GM21390 (cell line): ENCODE measurements at regions not wholly inside any gene's neighbourhood (a gene's known extent, or its start where the extent isn't known, plus 50 kb on each side); places are given as distances from the start of the nearest gene placed in this dataset.
"Not testable (repeated sequence)": the region's sequence is repeated elsewhere in the genome, so short reads cannot be mapped to it uniquely, and the experiment has no call there.

ENCODE experiments used
- ATAC-seq: cut with Tn5 transposase; IDR thresholded peaks from one replicate; pipeline ENCODE4 v1.9.1; 2021; ENCODE audit not compliant: unreplicated experiment

DNA sequence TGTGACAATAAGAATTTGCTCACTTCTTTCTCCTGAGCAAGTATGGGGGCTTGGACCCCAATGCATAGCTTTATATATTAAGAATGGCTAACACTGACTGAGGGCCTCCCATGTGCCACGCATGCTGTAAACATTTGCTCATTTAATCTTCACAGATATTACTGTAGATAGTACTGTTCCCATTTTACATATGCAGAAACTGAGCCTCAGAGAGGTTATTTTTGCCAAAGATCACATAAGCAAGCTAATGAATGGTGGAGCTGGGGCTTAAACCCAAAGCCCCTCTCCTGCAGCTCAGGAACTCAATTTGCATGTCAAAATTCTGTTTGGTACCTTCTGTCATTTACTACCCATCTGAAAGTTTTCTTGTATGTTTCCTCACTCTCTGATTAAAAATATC is 163.5 kb upstream of the NFIA start:
- ATAC-seq = no peak

DNA sequence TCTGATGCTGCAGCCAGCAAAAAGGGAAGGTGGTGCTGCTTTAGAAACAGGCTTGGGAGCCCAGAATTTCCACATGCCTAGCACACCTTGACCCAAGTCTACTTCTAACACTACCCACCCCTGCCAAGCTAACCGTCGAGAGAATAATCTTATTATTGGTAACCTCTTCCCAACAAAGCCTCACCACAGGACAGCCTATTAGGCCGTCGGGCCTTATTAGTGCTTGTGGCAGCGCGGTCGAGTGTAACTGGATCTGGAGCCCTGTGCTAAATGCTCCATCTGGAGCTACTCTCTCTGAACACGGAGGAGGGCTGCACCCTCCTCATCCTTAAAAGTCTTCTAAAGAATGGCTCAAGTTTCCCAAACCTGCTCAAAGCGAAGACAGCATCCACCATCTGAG is 165.5 kb upstream of the NFIA start:
- ATAC-seq = no peak

DNA sequence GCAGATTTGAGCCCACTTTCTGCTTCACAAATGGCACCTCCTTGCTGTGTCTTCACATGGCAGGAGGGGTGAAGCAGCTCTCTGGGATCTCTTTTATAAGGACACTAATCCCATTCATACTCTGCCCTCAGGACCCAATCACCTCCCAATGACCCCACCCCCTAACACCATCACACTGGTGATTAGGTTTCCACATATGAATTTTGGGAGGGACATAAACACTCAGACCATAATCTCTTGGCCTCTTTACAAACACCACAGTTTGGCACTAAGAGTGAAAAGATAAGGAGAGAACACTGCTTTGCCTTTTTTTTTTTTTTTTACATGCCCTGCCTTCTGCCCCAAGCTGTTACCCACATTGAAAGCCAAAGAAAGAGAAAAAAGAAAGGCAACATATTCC is 166.2 kb upstream of the NFIA start:
- ATAC-seq = no peak

DNA sequence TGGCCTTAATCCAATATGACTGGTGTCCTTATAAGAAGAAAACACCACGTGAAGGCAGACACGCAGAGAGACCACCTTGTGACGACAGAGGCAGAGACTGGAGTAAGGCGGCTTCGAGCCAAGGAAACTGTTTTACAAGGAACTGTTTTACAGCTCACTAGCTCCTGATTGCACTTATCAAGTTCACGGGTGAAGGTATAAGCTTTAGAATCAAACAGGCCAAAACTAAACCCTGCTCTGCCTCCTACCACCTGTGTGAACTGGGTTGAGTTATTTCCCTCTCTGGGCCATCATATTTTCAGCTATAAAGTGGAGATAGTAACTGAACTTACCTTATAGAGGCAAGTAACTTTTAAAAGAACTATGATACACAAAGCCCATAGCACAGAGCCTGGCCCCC is 166.9 kb upstream of the NFIA start:
- no peak for ATAC-seq

DNA sequence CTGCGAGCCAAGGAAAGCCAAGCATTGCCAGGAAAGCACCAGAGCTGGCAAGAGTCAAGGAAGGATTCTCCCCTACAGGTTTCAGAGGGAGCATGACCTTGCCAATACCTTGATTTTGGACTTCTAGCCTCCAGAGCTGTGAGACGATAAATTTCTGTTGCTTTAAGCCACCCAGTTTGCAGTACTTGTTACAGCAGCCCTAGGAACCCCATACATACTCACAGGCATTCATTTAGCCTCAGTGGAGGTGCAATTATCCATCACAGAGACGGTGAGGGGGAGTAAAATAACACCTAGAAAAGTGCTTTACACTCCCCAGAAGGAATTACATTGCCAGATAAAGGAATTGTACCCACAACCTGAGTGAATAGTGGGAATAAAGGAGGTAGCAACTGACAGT is 167.4 kb upstream of the NFIA start:
- no peak for ATAC-seq

DNA sequence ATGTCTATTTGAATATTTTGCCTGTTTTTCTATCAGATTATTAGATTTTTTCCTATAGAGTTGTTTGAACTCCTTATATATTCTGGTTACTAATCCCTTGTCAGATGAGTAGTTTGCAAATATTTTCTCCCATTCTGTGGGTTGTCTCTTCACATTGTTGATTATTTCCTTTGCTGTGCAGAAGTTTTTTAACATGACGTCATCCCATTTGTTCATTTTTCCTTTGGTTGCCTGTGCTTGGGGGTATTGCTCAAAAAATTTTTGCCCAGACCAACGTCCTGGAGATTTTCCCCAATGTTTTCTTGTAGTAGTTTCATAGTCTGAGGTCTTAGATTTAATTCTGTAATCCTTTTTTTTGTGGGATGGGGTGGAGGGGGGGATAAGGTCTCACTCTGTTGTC is 168.7 kb upstream of the NFIA start:
- not testable (repeated sequence) for ATAC-seq

DNA sequence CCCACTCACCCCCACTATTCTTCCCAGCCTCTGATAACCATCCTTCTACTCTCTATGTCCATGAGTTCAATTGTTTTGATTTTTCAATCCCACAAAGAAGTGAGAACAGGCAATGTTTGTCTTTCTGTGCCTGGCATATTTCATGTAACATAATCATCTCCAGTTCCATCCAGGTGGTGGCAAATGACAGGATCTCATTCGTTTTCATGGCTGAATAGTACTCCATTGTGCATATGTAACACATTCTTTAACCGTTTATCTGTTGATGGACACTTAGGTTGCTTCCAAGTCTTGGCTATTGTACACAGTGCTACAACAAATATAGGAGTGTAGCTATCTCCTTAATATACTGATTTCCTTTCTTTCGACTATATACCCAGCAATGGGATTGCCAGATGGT is 169.3 kb upstream of the NFIA start:
- no peak for ATAC-seq

DNA sequence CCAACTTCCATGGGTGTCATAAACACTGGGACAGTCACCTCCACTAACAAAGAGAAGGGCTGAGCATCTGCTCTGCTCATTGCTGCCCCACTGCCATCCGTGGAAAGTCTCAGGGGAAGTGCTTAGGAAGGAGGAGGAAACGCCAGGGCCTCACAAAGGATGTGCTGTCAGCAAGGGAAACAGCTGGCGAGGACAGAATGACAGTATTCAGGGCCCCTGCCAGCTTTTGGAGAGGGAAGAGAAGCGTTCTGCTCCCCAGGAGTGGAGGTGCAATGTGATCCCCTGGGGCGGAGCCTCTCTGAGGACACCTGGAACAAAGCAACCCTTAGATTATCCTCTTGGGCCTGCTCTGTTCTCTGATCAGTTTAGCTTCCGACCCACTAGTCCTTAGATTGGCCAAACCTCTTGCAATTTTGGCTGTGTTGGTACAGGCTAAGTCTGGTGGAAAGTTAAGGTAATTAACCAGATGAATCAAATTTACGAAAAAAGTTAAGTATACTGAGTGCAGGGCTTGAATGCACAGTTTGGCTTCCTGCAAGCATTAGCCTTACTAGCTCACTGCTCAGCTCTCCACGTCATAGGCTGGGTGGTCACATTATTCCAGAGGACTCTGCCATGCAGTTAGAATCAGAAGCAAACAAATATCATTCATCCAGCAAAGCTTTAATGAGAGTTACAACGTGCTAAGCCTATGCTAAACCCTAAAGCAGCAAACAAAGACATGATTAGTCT is 170.2 kb upstream of the NFIA start:
- ATAC-seq = no peak

DNA sequence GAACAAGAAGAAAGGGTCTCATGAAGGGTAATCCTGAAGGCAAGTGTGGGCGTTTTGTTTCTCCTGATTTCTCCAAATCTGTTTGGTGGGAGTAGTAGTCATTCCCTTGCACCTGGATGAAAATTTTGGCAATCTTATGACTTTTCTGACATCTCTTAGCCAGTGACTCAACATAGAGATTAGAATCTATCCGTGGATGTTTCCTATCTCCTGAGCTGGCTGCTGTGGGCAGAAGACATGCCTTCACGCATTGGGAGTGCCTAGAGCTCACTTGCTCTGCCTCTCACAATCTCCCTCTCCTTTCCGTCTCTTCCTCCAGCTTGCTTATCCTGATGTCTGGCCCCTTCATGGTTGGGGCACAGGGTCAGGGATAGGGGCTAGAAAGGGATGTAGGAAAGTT is 174.2 kb upstream of the NFIA start:
- no peak for ATAC-seq

DNA sequence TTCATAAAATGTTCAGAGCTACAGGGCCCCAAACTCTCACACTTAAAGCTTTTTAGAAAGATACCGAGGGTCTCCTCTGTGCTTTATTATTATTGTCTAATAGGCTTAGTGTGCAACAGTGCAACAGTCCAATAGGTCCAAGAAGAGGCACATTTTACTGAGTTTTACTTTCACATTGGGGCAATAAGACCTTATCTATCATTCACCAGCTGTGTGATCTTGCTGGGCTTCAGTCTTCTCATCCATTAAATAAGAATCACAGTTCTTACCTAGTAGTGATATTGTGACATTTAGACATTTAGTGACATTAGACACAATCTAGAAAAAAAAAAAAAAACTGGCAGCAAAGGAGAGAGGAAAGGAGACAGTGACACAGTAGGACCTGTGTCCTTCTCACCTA is 175.8 kb upstream of the NFIA start:
- ATAC-seq = no peak

DNA sequence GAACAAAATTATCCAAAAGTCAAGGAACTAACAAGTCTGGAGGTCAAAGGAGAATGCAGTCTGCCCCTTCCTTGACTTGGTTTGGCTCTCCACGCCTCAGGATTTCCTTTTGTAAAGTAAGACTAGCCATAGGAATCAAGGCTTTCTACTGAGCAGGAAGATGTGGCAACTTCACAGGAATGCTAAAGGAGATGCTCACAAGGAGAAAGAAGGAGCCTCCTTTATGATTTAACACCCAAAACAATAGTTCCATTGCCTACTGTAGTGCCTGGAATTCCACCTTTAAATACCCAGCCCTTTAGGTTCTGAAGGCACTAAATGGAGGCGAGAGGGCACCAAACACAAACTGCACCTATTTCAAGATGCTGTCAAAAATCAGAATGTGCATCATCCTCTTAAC is 176.3 kb upstream of the NFIA start:
- ATAC-seq = no peak

DNA sequence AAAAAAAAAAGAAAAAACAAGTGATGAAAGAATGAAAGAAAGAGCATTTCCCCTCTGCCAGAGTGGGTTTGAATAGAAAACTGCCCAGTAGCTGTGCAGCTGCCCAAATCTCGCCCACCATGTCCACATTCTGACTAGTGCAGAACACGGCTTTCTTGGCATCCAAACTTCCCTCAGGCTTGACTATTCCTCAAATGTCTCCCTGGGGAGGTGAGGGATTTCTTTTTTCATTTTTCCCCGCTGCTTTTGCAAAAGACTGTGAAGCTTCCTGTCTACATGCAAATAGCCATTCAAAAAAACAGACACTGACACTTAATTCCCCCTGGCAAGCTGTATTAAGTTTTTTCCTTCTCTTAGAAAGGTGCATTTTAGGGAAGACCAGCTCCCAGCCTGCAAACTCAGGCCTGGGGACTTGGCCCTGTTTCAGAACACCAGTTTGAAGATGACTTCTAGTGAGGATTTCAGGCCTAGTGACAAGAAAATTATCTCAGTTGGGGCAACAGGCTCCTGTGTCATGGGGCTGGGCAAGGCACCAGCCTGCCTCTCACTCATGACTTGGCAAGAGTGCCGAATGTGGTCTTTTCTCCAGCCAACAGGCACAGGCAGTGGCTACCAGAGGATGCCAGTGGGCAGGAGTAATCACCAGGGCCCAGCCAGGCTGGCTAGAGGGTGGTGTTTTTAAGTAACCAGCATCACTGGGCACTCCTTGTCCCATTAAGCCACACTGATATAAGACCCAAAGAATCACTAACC is 178.1 kb upstream of the NFIA start:
- ATAC-seq = no peak

DNA sequence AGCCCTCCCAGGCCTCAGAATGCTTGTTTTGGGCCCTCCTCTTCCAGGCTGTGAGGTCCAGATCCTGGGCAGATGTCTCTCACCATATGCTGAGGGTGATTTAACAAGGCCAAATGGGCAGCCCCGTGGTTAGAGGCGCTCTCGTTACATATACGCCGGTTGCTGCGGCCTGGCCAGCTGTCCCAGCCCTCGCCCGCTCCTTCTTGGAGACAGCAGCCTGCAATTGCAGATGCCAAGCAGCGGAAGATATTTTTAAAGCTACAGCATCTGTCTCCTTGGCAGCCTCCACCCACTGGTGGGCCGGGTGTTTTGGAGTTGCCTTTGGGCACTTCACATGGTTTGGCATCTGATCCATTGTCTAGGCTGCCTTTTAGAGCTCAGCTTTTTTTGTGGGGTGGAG is 178.8 kb upstream of the NFIA start:
- ATAC-seq = no peak

DNA sequence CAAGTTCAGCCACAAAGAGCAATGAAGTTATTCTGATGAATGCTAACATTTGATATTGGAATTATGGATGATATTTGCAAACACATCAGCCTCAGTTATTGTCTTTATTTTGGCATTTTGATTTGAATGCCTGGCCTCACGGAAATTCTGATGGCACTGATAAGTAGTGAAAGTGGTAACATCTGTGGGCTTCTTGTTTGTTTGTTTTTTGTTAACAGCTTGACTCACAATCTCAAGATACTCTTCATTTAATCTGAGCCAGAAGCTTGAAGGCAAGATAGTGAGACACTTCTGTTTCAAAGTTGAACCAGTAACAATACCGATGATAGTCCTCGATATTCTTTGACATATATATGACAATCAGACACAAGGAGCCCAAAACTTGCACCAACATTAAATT is 182.9 kb upstream of the NFIA start:
- no peak for ATAC-seq

DNA sequence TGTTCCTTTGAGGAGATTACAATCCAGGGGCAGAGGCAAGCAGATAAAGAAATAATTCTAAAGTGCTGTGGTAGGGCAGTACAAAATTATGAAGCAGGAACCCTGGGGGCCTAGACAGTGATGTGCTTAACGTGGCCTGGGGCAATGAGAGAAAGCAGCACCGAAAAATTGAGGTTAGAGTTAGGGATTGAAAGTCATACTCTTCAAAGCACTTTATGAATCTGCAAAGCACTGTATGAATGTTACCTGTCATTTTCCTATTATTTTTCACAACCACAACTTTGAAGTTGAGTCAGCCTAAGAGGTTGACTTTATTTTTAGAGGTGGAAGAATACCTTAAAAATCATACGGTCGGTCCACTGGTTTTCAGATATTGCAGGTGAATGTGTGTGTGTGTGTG is 183.4 kb upstream of the NFIA start:
- peak; percentile 87 for ATAC-seq

DNA sequence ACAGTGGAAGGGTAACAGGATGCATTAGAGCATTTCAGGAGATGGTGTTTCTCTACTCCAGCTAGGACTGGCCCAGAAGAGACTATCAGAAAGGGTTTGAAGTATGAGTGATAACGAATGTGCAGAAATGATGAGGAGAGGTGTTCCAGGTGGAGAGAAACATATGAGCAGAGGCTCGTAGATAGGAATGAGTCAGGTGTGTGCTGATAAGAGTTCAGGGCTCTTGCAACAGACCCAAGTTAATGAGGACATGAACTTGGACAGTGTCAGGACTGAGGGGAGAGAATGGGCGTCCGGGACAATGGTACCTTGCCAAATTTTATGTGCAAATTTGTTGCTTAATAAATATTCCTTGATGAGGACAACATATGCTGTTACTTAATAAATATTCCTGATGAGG is 183.9 kb upstream of the NFIA start:
- no peak for ATAC-seq

DNA sequence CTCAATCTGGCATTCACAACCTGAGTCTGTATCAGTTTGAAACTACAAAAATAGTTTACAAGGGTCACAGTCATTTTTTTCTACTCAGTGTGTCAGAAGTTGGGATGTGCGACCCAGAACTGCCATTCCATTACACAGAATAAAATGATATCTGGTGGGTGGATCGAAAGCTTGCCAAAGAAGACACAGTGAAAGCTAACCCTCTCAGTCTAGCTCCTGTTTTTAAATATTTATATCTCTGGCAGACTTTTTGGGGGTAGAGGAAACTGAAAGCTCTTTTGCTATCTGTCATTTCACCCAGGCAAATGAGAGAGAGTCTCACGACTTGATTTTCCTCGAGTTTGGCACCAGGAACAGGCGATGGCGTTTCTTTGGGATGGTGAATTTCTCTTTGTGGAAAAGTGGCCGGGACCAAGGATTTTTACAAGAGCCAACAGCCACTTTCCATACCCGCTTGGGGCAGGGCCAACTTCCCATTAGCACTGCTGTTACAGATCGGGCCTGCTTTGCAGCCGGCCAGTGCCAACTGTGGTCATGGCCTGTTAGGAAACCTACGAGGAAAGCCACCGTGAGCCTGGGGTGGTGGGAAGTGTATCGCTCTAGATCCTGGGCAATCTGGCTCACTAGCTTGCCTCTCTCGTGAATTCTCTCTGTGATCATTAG is 185.5 kb upstream of the NFIA start:
- ATAC-seq = no peak

DNA sequence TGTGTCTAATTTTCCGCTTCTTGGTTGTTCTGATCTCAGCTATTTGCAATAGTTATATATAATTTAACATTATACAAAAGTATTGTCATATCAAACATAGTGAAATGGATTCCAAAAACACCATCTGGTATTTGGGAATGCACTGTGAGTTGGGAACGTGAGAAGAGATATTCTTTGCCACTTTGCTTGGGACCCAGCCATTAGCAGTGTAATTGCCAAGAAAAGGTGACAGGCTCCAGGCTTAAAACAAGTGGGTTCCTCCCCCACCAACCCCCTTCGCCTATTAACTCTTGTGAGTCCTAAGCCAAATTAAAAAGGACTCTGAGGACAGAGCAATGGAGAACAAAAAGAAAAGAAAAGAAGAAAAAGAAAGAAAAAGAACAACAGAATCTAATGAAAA is 186.7 kb upstream of the NFIA start:
- ATAC-seq = no peak

DNA sequence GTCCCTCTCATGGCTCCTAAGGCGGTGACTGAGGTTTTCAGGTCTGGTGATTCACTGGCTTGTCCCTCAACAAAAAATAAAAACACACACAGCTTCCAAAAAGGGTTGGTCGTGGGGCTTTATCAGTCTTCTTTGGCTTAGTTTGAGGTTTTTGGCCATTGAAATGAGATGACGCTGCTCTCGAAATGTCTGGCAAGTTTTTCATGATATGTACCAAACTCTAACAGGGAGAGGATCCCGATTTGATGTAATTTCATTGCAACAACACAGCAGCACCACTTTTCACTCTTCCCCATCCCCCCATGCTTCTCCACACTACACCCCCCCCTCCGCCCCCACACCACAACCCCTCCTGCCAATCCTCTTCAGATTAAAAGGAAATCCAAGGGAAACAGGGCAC is 187.1 kb upstream of the NFIA start:
- no peak for ATAC-seq

DNA sequence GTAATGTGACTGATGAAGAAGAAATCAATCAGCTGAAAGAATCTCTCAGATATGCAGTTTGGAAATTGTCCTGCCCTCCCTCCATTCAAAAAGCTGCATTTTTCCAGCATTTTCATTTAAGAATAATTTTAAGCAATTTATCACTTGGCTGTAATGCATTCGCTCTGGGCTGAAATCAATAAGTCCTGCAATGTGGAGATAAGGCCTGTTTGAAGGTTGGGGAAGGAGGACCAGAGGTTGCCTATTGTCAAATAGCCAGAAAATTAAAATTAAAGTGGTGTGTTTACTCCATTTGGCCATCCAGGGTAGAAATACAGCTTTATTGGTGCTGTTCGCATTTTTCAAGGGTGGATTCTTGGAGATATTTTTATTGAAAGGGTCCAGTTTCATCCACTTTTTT is 187.6 kb upstream of the NFIA start:
- no peak for ATAC-seq

DNA sequence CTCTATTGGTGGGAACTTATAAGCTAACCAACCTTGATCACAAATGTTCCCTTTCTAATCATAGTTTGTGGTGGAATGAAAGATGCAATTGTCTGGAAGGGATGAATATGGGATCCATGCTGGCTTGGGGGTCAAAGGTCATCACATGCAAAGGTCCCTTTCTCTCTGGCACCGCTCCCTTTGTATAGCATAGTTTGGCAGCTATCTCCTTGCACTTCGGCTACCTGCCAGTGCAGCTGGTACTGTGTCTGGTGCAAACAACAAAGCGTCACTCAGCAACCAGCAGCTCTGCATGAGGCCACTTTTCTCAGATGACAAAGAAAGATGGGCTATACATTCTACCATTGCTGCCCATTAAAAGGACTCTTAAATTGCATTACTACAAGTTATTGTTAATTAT is 188.2 kb upstream of the NFIA start:
- ATAC-seq = no peak
